GM12878 (cell line): ENCODE measurements at regions not wholly inside any gene's neighbourhood (a gene's known extent, or its start where the extent isn't known, plus 50 kb on each side); places are given as distances from the start of the nearest gene placed in this dataset.

ENCODE experiments used
- ATAC-seq: fragments of 200-7000 bp; cut with Tn5 transposase; 3 replicates; pipeline ENCODE4 v1.9.1; 2020; ENCODE audit warnings: mild to moderate bottlenecking, moderate library complexity
- BruUV-seq: library from RNA; stranded (reverse); fragments of 400-500 nt; replicated peaks from 2 replicates; lab custom pipeline; 2021; lab: Mats Ljungman, UMichigan
- CTCF ChIA-PET: fragments of 300-600 bp; sonication (Branson Sonifier 250); formaldehyde crosslinking; extraction: SDS; loops from one replicate; lab custom pipeline; 2021; ENCODE audit warnings: inconsistent platforms; lab: Yijun Ruan, JAX
- POLR2A ChIA-PET: fragments of 350-600 bp; formaldehyde crosslinking; extraction: SDS; loops from one replicate; lab custom pipeline; 2021; ENCODE audit warnings: inconsistent platforms; lab: Charles Lee
- RAD21 ChIA-PET: fragments of 300-600 bp; sonication (Branson Sonifier 250); formaldehyde crosslinking; loops from one replicate; lab custom pipeline; 2023; ENCODE audit warnings: antibody characterized with exemption; ENCODE audit not compliant: unreplicated experiment; lab: Charles Lee
- SMC1A ChIA-PET: fragments of 300-600 bp; sonication (Branson Sonifier 250); formaldehyde crosslinking; loops from one replicate; lab custom pipeline; 2023; ENCODE audit not compliant: unreplicated experiment, uncharacterized antibody; lab: Charles Lee
- DNase-seq: peaks from one replicate; pipeline ENCODE4 v3.0.0-alpha.2; 2011; ENCODE audit warnings: low read depth, low spot score
- FAIRE-seq: peaks from 3 replicates; lab custom pipeline; 2011; peaks lifted over from hg19 to GRCh38; lab: Jason Lieb, UNC
- H2AFZ ChIP-seq: 2 replicates; pipeline ENCODE4 v1.6.0; 2011; ENCODE audit warnings: low read depth, low read length, control low read depth; ENCODE audit not compliant: control insufficient read depth
- H3K27ac ChIP-seq: 2 replicates; pipeline ENCODE4 v1.5.1; 2011; ENCODE audit warnings: control low read depth; ENCODE audit not compliant: control insufficient read depth, insufficient read depth
- H3K27me3 ChIP-seq, 2 experiments: replicated peaks in 1 of 2; 2 replicates each; pipeline versions ENCODE4 v1.6.0 to v1.6.1; 2011; ENCODE audit warnings: low read length in 1 of 2; ENCODE audit not compliant: control insufficient read depth in 2 of 2, insufficient read depth in 2 of 2
- H3K36me3 ChIP-seq, 2 experiments: 2 replicates each; pipeline ENCODE4 v1.5.1; 2011; ENCODE audit warnings: low read length in 1 of 2; ENCODE audit not compliant: control insufficient read depth in 2 of 2, insufficient read depth in 2 of 2
- H3K4me1 ChIP-seq: 2 replicates; pipeline ENCODE4 v1.6.1; 2011; ENCODE audit warnings: mild to moderate bottlenecking, low read length, moderate library complexity, mixed read lengths; ENCODE audit not compliant: control insufficient read depth, insufficient read depth
- H3K4me2 ChIP-seq: 2 replicates; pipeline ENCODE4 v1.6.0; 2011; ENCODE audit warnings: control low read depth; ENCODE audit not compliant: control insufficient read depth, insufficient read depth
- H3K4me3 ChIP-seq: fragments of 200-600 bp; sonication (generic); 2 replicates; pipeline ENCODE4 v1.5.1; 2016
- H3K79me2 ChIP-seq: 2 replicates; pipeline ENCODE4 v1.6.0; 2011; ENCODE audit warnings: low read length; ENCODE audit not compliant: control insufficient read depth, insufficient read depth
- H3K9ac ChIP-seq: 2 replicates; pipeline ENCODE4 v1.8.0; 2011; ENCODE audit warnings: low read length, control low read depth, mixed read lengths; ENCODE audit not compliant: control insufficient read depth, insufficient read depth
- H3K9me3 ChIP-seq: replicated peaks from 3 replicates; pipeline ENCODE4 v1.5.1; 2011; ENCODE audit warnings: mild to moderate bottlenecking, low read length; ENCODE audit not compliant: control insufficient read depth, insufficient read depth
- H4K20me1 ChIP-seq: 2 replicates; pipeline ENCODE4 v1.6.0; 2011; ENCODE audit not compliant: control insufficient read depth, insufficient read depth
- ASH2L ChIP-seq: fragments of 300-600, 200-600 bp; sonication (generic); IDR thresholded peaks from 2 replicates; pipeline ENCODE4 v1.6.1; 2017; ENCODE audit warnings: low read depth, mild to moderate bottlenecking, borderline replicate concordance
- BACH1 ChIP-seq: fragments of 450-650 bp; IDR thresholded peaks from 2 replicates; pipeline ENCODE4 v1.6.1; 2017; ENCODE audit warnings: mild to moderate bottlenecking, borderline replicate concordance
- BCL11A ChIP-seq: IDR thresholded peaks from 2 replicates; pipeline ENCODE4 v1.6.1; 2011; ENCODE audit warnings: low read depth, low read length
- BCL3 ChIP-seq: IDR thresholded peaks from 2 replicates; pipeline ENCODE4 v1.6.1; 2011; ENCODE audit warnings: borderline replicate concordance, low read depth, mild to moderate bottlenecking, moderate library complexity, low read length; ENCODE audit not compliant: insufficient read depth, poor library complexity, severe bottlenecking
- HCFC1 ChIP-seq: fragments of 150-350 bp; IDR thresholded peaks from 2 replicates; pipeline ENCODE4 v1.6.1; 2014; ENCODE audit warnings: low read length
- HDAC2 ChIP-seq: fragments of 200-600 bp; sonication (generic); IDR thresholded peaks from 2 replicates; pipeline ENCODE4 v1.6.1; 2017
- HDAC6 ChIP-seq: fragments of 200-600 bp; sonication (generic); IDR thresholded peaks from one replicate; pipeline ENCODE4 v1.8.0; 2017; ENCODE audit warnings: antibody characterized with exemption; ENCODE audit not compliant: unreplicated experiment
- HSF1 ChIP-seq: fragments of 150-350 bp; IDR thresholded peaks from 2 replicates; pipeline ENCODE4 v1.6.1; 2014; ENCODE audit warnings: mild to moderate bottlenecking, low read depth, low read length
- NFYB ChIP-seq: IDR thresholded peaks from 2 replicates; pipeline ENCODE4 v1.6.1; 2011; ENCODE audit warnings: low read depth, mild to moderate bottlenecking, low read length, improper control_type of control experiment, moderate library complexity; ENCODE audit not compliant: insufficient read depth
- NKRF ChIP-seq: fragments of 450-650 bp; conservative IDR thresholded peaks from 2 replicates; pipeline ENCODE4 v1.6.1; 2017; ENCODE audit warnings: mild to moderate bottlenecking, moderate library complexity
- RAD21 ChIP-seq: IDR thresholded peaks from 2 replicates; pipeline ENCODE4 v1.6.1; 2011; ENCODE audit warnings: mild to moderate bottlenecking, low read depth, low read length, moderate library complexity; ENCODE audit not compliant: insufficient read depth
- RAD51 ChIP-seq: fragments of 450-650 bp; IDR thresholded peaks from 2 replicates; pipeline ENCODE4 v1.6.1; 2016; ENCODE audit warnings: moderate library complexity, mild to moderate bottlenecking, inconsistent platforms
- SIN3A ChIP-seq: IDR thresholded peaks from 2 replicates; pipeline ENCODE4 v1.6.1; 2012; ENCODE audit warnings: low read depth, low read length, improper control_type of control experiment
- SREBF1 ChIP-seq: IDR thresholded peaks from 2 replicates; pipeline ENCODE4 v1.6.1; 2012; ENCODE audit warnings: mild to moderate bottlenecking, low read length
- ZBTB11 ChIP-seq: fragments of 450-650 bp; formaldehyde crosslinking; IDR thresholded peaks from 2 replicates; pipeline ENCODE4 v1.5.0; 2022; ENCODE audit warnings: mild to moderate bottlenecking, missing genetic modification characterization
- WGBS: methylation state at CpG from one replicate; pipeline ENCODE4 v1.1.6; 2016; ENCODE audit warnings: low lambda C conversion rate; ENCODE audit not compliant: insufficient replicate concordance, insufficient coverage; ENCODE audit errors: missing lambda C conversion rate; 5-methylcytosine and 5-hydroxymethylcytosine counted together
- in situ Hi-C: fragments of 300-500 bp; cut with MboI; formaldehyde crosslinking; loops from 9 replicates; pipeline ENCODE4 v1.14.3; 2018; ENCODE audit warnings: mixed read lengths
- intact Hi-C: fragments of 100-400 bp; cut with micrococcal nuclease; formaldehyde crosslinking; loops from one replicate; pipeline ENCODE4 v1.14.2; 2022; ENCODE audit not compliant: unreplicated experiment

- Histone ChIP-seq H3K4me1 (no peaks in the 10 kb centered on the region), H3K4me3 (no peak overlapping the region), H3K9me3 (no peaks in the 10 kb centered on the region), H2AFZ (no peak overlapping the region), H3K27me3 (no peaks in the 10 kb centered on the region), H3K4me2 (no peak overlapping the region), H4K20me1 (no peaks in the 10 kb centered on the region), H3K9ac (no peak overlapping the region), H3K27ac (no peak overlapping the region), H3K36me3 (no peaks in the 10 kb centered on the region), H3K79me2 (no peaks in the 10 kb centered on the region)
- ChIA-PET CTCF (no interaction called here), POLR2A (no interaction called here), SMC1A (no interaction called here), RAD21 (no interaction called here)
- WGBS: 17% methylated on average over 3 of the region's 3 CpGs
- no peak for FAIRE-seq
- DNase-seq: no peak
- no TSS peak for BruUV-seq
- no peak for TF ChIP-seq HDAC2
- TF ChIP-seq RAD21: no peak
- no peak for TF ChIP-seq NFYB
- no peak for TF ChIP-seq HCFC1
- TF ChIP-seq ZBTB11: no peak
- no peak for TF ChIP-seq RAD51
- TF ChIP-seq BACH1: no peak
- TF ChIP-seq BCL3: no peak
- no peak for TF ChIP-seq BCL11A
- TF ChIP-seq ASH2L: no peak
- TF ChIP-seq NKRF: no peak
- no peak for TF ChIP-seq HDAC6
- TF ChIP-seq SREBF1: no peak
- no peak for TF ChIP-seq HSF1
- TF ChIP-seq SIN3A: no peak
- intact Hi-C loops: no loop called here
- in situ Hi-C loops: no loop called here
- ATAC-seq: no peak
These were observed 290.7 kb upstream of the PDE3A start for GRCh38 chr12:20077618-20078017.
